ENCODE measurements at regions not wholly inside any gene's neighbourhood (a gene's known extent, or its start where the extent isn't known, plus 50 kb on each side); places are given as distances from the start of the nearest gene placed in this dataset.

DNA sequence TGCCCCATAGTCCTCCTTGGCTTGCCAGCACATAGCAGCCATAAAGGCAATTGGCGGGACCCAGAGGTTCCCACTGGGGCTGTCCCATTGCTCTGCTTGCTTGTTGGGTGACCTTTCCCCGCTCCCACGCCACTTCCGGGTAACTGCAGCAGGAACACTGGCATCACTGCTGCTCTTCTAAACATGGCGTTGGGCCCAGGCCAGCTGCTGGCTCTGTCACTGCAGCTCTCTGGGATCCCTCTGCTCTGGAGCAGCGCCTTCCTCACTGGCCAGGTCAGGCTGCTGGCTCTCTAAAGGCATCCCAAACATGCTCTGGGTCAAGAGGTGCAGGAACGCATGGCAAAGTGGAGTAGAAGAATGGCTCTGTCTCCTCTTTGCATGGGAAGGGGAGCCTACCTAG lies 92.9 kb downstream of the DRD1 start:
- TF ChIP-seq, protein P1, sequence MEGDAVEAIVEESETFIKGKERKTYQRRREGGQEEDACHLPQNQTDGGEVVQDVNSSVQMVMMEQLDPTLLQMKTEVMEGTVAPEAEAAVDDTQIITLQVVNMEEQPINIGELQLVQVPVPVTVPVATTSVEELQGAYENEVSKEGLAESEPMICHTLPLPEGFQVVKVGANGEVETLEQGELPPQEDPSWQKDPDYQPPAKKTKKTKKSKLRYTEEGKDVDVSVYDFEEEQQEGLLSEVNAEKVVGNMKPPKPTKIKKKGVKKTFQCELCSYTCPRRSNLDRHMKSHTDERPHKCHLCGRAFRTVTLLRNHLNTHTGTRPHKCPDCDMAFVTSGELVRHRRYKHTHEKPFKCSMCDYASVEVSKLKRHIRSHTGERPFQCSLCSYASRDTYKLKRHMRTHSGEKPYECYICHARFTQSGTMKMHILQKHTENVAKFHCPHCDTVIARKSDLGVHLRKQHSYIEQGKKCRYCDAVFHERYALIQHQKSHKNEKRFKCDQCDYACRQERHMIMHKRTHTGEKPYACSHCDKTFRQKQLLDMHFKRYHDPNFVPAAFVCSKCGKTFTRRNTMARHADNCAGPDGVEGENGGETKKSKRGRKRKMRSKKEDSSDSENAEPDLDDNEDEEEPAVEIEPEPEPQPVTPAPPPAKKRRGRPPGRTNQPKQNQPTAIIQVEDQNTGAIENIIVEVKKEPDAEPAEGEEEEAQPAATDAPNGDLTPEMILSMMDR (IDR thresholded peaks at IDR 0.05; ENCODE audit: insufficient read depth, low read depth, low read length, missing control alignments), result no peak
- no peak for DNase-seq (ENCODE audit: low read depth)
- H3K4me3 ChIP-seq (ENCODE audit: low read length), result no peak overlapping the region

DNA sequence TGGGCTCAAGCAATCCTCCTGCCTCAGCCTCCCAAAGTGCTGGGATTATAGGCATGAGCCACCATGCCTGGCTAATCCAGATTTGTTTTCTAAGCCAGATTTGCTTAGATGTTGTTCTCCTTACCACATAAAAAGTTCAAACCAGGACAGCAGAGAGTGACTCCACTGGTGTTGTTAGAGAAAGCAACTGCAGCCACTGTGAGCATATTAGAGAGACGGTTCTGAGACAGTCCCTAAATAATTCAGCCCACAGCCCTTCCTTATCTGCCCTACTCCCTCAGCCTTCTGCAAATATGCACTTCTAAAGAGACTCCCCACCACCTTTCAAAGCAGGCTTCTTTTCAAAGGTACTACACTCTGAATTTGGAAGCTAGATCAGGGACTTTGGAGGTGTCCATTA lies 96.1 kb downstream of the DRD1 start:
- no peak overlapping the region for H3K4me3 ChIP-seq (ENCODE audit: low read length)
- DNase-seq (ENCODE audit: low read depth), result no peak
- TF ChIP-seq, protein P1 (IDR thresholded peaks at IDR 0.05; ENCODE audit: insufficient read depth, low read depth, low read length, missing control alignments), result no peak

DNA sequence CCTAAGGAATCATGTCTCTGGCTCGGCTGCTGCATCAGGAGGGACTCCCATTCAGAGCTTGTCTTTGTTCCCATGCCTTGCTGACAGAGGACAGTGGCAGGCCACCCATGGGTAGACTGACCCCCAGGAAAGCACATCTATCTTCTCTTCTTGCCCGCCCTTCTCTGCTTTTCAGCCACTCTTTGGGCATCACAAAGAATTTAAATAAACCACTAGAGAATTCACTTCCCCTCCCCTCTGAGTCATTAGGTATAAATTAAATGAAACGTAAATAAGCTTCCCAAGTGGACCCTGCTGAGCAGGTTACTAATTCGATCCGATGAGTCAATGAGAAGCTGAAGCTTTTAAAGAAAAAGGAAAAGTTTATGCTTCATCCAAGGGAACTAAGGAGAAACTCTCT lies 97.0 kb downstream of the DRD1 start:
- no peak overlapping the region for H3K4me3 ChIP-seq (ENCODE audit: low read length)
- peak; percentile 3 for DNase-seq (ENCODE audit: low read depth)
- TF ChIP-seq, protein P1 (IDR thresholded peaks at IDR 0.05; ENCODE audit: insufficient read depth, low read depth, low read length, missing control alignments), result no peak

DNA sequence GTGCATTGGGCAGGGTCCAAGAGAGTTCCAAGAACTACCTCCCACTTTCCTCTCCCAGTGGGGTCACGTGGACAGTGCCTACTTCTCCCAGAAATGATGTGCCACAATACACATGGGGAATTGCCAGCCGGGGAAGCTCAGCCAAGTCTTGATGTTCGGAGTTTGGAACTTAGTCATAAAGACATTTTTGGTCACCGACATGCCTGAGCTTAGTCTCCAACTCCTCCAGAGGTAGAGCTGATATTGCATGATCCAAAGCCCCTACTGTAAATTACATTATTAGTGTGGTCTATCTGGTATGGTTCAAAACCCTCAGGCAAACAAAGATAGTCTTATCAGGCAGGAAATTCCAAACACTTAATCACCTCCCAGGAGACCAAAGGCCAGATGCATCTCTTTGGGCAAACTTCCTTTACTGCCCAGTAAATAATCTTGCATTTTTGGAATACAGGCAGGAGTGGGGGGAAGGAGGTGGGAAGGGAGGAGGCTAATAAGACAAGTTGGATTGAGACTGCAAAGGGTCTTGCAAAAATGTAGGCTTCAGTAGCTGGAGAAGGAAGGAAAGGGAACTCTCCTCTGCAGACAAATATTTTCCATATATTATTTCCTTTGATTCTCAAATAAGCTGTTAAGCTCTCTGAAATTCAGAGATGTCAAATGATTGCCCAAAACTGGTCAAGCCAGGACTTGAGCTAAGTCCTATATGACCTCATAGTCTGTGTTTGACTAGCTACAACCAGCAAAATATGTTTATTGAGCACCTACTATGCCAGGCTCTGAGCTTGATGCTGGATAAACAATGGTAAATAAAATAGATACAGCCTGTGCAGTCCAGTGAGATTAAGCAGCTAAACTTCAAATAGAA lies 99.4 kb downstream of the DRD1 start:
- TF ChIP-seq, protein P1 (IDR thresholded peaks at IDR 0.05; ENCODE audit: insufficient read depth, low read depth, low read length, missing control alignments), result no peak
- no peak for DNase-seq (ENCODE audit: low read depth)
- no peak overlapping the region for H3K4me3 ChIP-seq (ENCODE audit: low read length)

DNA sequence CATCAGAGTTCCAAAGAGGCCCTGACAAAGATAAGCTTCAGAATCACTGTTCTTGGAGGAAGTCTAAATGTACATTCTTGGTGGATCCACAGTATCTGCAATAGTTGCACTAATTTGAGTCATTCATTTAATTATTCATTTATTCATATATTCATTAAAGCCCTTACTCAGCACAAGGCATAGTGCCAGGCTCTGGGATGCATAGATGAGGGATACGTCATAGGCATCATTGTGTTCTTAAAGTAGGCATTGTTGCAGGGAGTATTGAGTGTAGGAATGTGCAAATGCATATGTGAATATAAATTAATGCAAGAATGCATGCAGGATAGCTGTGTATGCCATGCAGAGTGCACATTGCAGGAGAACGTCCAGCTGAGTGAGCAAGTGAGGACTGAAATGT lies 100.7 kb downstream of the DRD1 start:
- H3K4me3 ChIP-seq (ENCODE audit: low read length), result no peak overlapping the region
- TF ChIP-seq, protein P1 (IDR thresholded peaks at IDR 0.05; ENCODE audit: insufficient read depth, low read depth, low read length, missing control alignments), result no peak
- no peak for DNase-seq (ENCODE audit: low read depth)

DNA sequence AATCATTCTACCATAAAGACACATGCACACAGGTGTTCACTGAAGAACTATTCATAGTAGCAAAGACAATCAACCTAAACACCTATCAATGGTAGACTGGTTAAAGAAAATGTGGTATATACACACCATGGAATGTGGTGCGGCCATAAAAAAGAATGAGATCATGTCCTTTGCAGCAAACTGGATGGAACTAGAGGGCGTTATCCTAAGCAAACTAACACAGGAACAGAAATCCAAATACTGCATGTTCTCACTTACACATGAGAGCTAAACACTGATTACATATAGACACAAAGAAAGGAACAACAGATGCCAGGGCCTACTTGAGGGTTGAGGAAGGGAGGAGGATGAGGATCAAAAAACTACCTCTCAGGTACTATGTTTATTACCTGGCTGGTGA lies 103.8 kb downstream of the DRD1 start:
- no peak for DNase-seq (ENCODE audit: low read depth)
- TF ChIP-seq, protein P1 (IDR thresholded peaks at IDR 0.05; ENCODE audit: insufficient read depth, low read depth, low read length, missing control alignments), result no peak
- H3K4me3 ChIP-seq (ENCODE audit: low read length), result no peak overlapping the region

DNA sequence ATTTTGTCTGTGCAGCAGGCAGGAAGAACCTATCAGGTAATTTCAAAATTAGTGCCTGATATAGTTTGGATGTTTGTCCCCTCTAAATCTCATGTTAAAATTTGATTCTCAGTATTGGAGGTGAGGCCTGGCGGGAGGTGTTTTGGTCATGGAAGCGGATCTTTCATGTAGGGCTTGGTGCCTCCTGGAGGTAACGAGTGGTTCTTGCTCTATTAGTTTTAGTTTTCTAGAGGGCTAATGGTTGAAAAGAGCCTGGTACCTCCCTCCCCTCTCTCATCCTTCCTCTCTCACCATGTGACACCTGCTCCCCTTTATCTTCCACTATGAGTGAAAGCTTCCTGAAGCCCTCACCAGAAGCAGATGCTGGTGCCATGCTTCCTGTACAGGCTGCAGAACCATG lies 106.3 kb downstream of the DRD1 start:
- H3K4me3 ChIP-seq (ENCODE audit: low read length), result no peak overlapping the region
- TF ChIP-seq, protein P1 (IDR thresholded peaks at IDR 0.05; ENCODE audit: insufficient read depth, low read depth, low read length, missing control alignments), result no peak
- no peak for DNase-seq (ENCODE audit: low read depth)

All from epithelial cell of esophagus (primary cell).